C4-2B (cell line): ENCODE measurements at regions not wholly inside any gene's neighbourhood (a gene's known extent, or its start where the extent isn't known, plus 50 kb on each side); places are given as distances from the start of the nearest gene placed in this dataset.

Source experiments
- H3K27ac ChIP-seq: fragments of 450-650 bp; 2 replicates; pipeline ENCODE4 v1.5.1; 2017
- CTCF ChIP-seq: fragments of 450-650 bp; conservative IDR thresholded peaks from 2 replicates; pipeline ENCODE4 v1.5.1; 2017; ENCODE audit warnings: mild to moderate bottlenecking
- ZFX ChIP-seq: fragments of 450-650 bp; IDR thresholded peaks from 2 replicates; pipeline ENCODE4 v1.6.1; 2017

- no peak overlapping the region for H3K27ac ChIP-seq
- TF ChIP-seq ZFX (no peak), CTCF (no peak)
Observed at GRCh38 chr13:74838096-74838495, 643.9 kb downstream of the TBC1D4 start.

- H3K27ac ChIP-seq: no peak overlapping the region
- TF ChIP-seq CTCF (no peak), ZFX (no peak)
Observed at GRCh38 chr13:74836628-74837027, 645.3 kb downstream of the TBC1D4 start.

- TF ChIP-seq CTCF (no peak), ZFX (no peak)
- no peak overlapping the region for H3K27ac ChIP-seq
Observed at GRCh38 chr13:74835579-74835978, 646.4 kb downstream of the TBC1D4 start.

- H3K27ac ChIP-seq: no peak overlapping the region
Observed at GRCh38 chr13:74825938-74826246, 656.1 kb downstream of the TBC1D4 start.

GRCh38 chr13:74825152-74825937, 656.6 kb downstream of the TBC1D4 start:
- TF ChIP-seq ZFX: no peak
- no peak for TF ChIP-seq CTCF
- no peak overlapping the region for H3K27ac ChIP-seq

More at GRCh38 chr13:74825938-74826246, 656.1 kb downstream of the TBC1D4 start:
- no peak for TF ChIP-seq CTCF
- no peak for TF ChIP-seq ZFX

- TF ChIP-seq CTCF (no peak), ZFX (no peak)
- H3K27ac ChIP-seq: no peak overlapping the region
Observed at GRCh38 chr13:74820809-74821208, 661.2 kb downstream of the TBC1D4 start.

GRCh38 chr13:74819549-74819948, 662.4 kb downstream of the TBC1D4 start:
- no peak overlapping the region for H3K27ac ChIP-seq
- TF ChIP-seq CTCF (no peak), ZFX (no peak)
